ENCODE measurements at regions not wholly inside any gene's neighbourhood (a gene's known extent, or its start where the extent isn't known, plus 50 kb on each side); places are given as distances from the start of the nearest gene placed in this dataset.

- no peaks in the 10 kb centered on the region for H3K27me3 ChIP-seq (ENCODE audit: low read length)
- ChIA-PET CTCF (no interaction called here), POLR2A (ENCODE audit: unreplicated experiment) (interaction anchor here (0.9 to 1.0 kb wide), 2 partner anchors 67 to 136 kb away, joined by 3 to 11 read pairs; no protein-coding TSS in a partner anchor)
- no TSS peak for BruUV-seq (replicated peaks)
- peak overlapping the region; percentile 78 for H3K9ac ChIP-seq (ENCODE audit: low read length)
- H3K36me3 ChIP-seq (ENCODE audit: low read depth, low read length), result no peaks in the 10 kb centered on the region
- ATAC-seq (no peak), DNase-seq (no peak)
- H3K79me2 ChIP-seq (ENCODE audit: low read length), result no peaks in the 10 kb centered on the region
- intact Hi-C loops (cut with micrococcal nuclease), result no loop called here
- no peaks in the 10 kb centered on the region for H3K9me3 ChIP-seq (ENCODE audit: low read length)
- TF ChIP-seq EZH2 (IDR thresholded peaks at IDR 0.05; ENCODE audit: low read length, unreplicated experiment) (no peak), CTCF (conservative IDR thresholded peaks at IDR 0.05; ENCODE audit: low read depth, low read length) (no peak), EZH2phosphoT487 (IDR thresholded peaks at IDR 0.05; ENCODE audit: borderline replicate concordance, low read length) (no peak)
- H3K27ac ChIP-seq (ENCODE audit: low read length), result peak overlapping the region; percentile 95
- H3F3A ChIP-seq (ENCODE audit: low read length, unreplicated experiment), result no peaks in the 10 kb centered on the region
- H4K20me1 ChIP-seq (ENCODE audit: low read length), result no peaks in the 10 kb centered on the region
- H3K4me2 ChIP-seq (ENCODE audit: low read length), result peak overlapping the region; percentile 86; the same call in 1 of the 2 replicates
- peaks cover 25% of the 10 kb centered on the region for H3K4me1 ChIP-seq (ENCODE audit: insufficient read depth, low read length)
- H3K4me3 ChIP-seq (ENCODE audit: low read length), result 0 out of 2 replicates have a peak overlapping the region, but pooled peaks have one; percentile 37
- peak overlapping the region; percentile 74 for H2AFZ ChIP-seq (ENCODE audit: low read length)
- no peaks in the 10 kb centered on the region for H3K9me2 ChIP-seq (replicated peaks; ENCODE audit: low read length)
Measured at GRCh38 chr2:240369335-240369734, 66.1 kb upstream of the GPC1 start.

GRCh38 chr2:240369801-240370585, 65.5 kb upstream of the GPC1 start:
- Histone ChIP-seq H3K4me3 (ENCODE audit: low read length) (peak overlapping the region; percentile 37; the same call in 1 of the 2 replicates), H3K27ac (ENCODE audit: low read length) (peak overlapping the region; percentile 95), H3K9me2 (replicated peaks; ENCODE audit: low read length) (no peaks in the 10 kb centered on the region), H3F3A (ENCODE audit: low read length, unreplicated experiment) (no peaks in the 10 kb centered on the region), H3K79me2 (ENCODE audit: low read length) (no peaks in the 10 kb centered on the region), H3K36me3 (ENCODE audit: low read depth, low read length) (no peaks in the 10 kb centered on the region), H3K4me1 (ENCODE audit: insufficient read depth, low read length) (peaks cover 30% of the 10 kb centered on the region), H4K20me1 (ENCODE audit: low read length) (no peaks in the 10 kb centered on the region), H2AFZ (ENCODE audit: low read length) (peak overlapping the region; percentile 74), H3K27me3 (ENCODE audit: low read length) (no peaks in the 10 kb centered on the region), H3K4me2 (ENCODE audit: low read length) (peak overlapping the region; percentile 86), H3K9me3 (ENCODE audit: low read length) (no peaks in the 10 kb centered on the region), H3K9ac (ENCODE audit: low read length) (peak overlapping the region; percentile 78)
- ATAC-seq, result peak; percentile 93
- ChIA-PET POLR2A (ENCODE audit: unreplicated experiment) (interaction anchor here (0.5 to 1.0 kb wide), 6 partner anchors 18 to 191 kb away, joined by 3 to 11 read pairs (median 3); no protein-coding TSS in a partner anchor), CTCF (no interaction called here)
- TF ChIP-seq EZH2phosphoT487 (IDR thresholded peaks at IDR 0.05; ENCODE audit: borderline replicate concordance, low read length) (no peak), EZH2 (IDR thresholded peaks at IDR 0.05; ENCODE audit: low read length, unreplicated experiment) (no peak), CTCF (conservative IDR thresholded peaks at IDR 0.05; ENCODE audit: low read depth, low read length) (0 out of 2 replicates have a peak, but pooled peaks have one; percentile 8)
- intact Hi-C loops (cut with micrococcal nuclease), result loop anchor here (1.0 to 5.0 kb wide), 3 partner anchors 64 to 138 kb away; no protein-coding TSS in a partner anchor
- DNase-seq, result peak; percentile 90
- BruUV-seq (replicated peaks), result TSS peak; percentile 92
